ENCODE measurements at regions not wholly inside any gene's neighbourhood (a gene's known extent, or its start where the extent isn't known, plus 50 kb on each side); places are given as distances from the start of the nearest gene placed in this dataset.

DNA sequence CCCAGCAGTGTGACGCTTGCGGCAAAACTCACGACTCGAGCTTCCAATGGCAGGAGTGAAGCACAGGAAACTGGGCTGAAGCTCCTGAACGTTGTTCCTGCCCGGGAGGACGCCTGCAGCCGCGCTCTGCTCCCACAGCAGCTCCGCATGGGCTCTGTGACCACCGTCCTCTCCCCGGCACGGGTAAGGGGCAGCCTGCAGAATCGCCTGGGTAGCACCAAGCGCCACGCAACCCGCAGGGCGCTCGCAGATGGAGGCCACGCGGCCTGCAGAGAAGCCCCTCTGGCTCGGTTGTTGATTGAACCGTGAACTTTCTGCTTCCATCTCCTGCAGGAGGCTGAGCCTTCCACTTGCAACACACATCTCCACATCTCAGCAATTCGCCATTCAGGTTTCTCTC, 63.3 kb upstream of the ZNF236 start:
- TF ChIP-seq, protein P1, sequence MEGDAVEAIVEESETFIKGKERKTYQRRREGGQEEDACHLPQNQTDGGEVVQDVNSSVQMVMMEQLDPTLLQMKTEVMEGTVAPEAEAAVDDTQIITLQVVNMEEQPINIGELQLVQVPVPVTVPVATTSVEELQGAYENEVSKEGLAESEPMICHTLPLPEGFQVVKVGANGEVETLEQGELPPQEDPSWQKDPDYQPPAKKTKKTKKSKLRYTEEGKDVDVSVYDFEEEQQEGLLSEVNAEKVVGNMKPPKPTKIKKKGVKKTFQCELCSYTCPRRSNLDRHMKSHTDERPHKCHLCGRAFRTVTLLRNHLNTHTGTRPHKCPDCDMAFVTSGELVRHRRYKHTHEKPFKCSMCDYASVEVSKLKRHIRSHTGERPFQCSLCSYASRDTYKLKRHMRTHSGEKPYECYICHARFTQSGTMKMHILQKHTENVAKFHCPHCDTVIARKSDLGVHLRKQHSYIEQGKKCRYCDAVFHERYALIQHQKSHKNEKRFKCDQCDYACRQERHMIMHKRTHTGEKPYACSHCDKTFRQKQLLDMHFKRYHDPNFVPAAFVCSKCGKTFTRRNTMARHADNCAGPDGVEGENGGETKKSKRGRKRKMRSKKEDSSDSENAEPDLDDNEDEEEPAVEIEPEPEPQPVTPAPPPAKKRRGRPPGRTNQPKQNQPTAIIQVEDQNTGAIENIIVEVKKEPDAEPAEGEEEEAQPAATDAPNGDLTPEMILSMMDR (IDR thresholded peaks at IDR 0.05): no peak
- TF ChIP-seq ZFX (IDR thresholded peaks at IDR 0.05; ENCODE audit: borderline replicate concordance): no peak
